NCI-H128 (cell line): ENCODE measurements at regions not wholly inside any gene's neighbourhood (a gene's known extent, or its start where the extent isn't known, plus 50 kb on each side); places are given as distances from the start of the nearest gene placed in this dataset.

Experiments
- DNase-seq: peaks from one replicate; lab custom pipeline; 2025; ENCODE audit not compliant: unreplicated experiment; lab: John Stamatoyannopoulos, UW

- no peak for DNase-seq
These were observed 104.9 kb downstream of the MTNR1B start for GRCh38 chr11:93074352-93074751.

- DNase-seq, result no peak
These were observed 106.3 kb downstream of the MTNR1B start for GRCh38 chr11:93075782-93076181.

- no peak for DNase-seq
These were observed 110.8 kb downstream of the MTNR1B start for GRCh38 chr11:93080146-93080759.

GRCh38 chr11:93081694-93082093, 112.2 kb downstream of the MTNR1B start:
- no peak for DNase-seq

GRCh38 chr11:93082900-93083299, 113.4 kb downstream of the MTNR1B start:
- no peak for DNase-seq

GRCh38 chr11:93084727-93085505, 112.9 kb downstream of the SLC36A4 start:
- no peak for DNase-seq

- no peak for DNase-seq
These were observed 108.2 kb downstream of the SLC36A4 start for GRCh38 chr11:93089474-93090102.
